OCI-LY7 (cell line): ENCODE measurements at regions not wholly inside any gene's neighbourhood (a gene's known extent, or its start where the extent isn't known, plus 50 kb on each side); places are given as distances from the start of the nearest gene placed in this dataset.

ENCODE experiments used
- BruUV-seq: library from RNA; stranded (reverse); fragments of 400-500 nt; replicated peaks from 2 replicates; lab custom pipeline; 2021; lab: Mats Ljungman, UMichigan
- CTCF ChIA-PET: fragments of 300-600 bp; sonication (Branson Sonifier 250); formaldehyde crosslinking; loops from one replicate; lab custom pipeline; 2022; ENCODE audit warnings: antibody characterized with exemption; ENCODE audit not compliant: unreplicated experiment; lab: Charles Lee
- POLR2A ChIA-PET: fragments of 300-600 bp; sonication (Branson Sonifier 250); formaldehyde crosslinking; loops from one replicate; lab custom pipeline; 2022; ENCODE audit warnings: antibody characterized with exemption; lab: Charles Lee
- DNase-seq: peaks from one replicate; pipeline ENCODE4 v3.0.0-alpha.2; 2015; ENCODE audit warnings: low spot score
- H2AFZ ChIP-seq: fragments of 200-600 bp; sonication (generic), shearing (Covaris generic); 2 replicates; pipeline ENCODE4 v1.6.1; 2014; ENCODE audit warnings: mild to moderate bottlenecking, antibody characterized with exemption, low read length, moderate library complexity
- H3K27ac ChIP-seq: fragments of 200-600 bp; sonication (generic); 2 replicates; pipeline ENCODE4 v1.5.1; 2014; ENCODE audit warnings: mixed run types, low read depth, mild to moderate bottlenecking, moderate library complexity, low read length, inconsistent platforms; ENCODE audit not compliant: poor library complexity, severe bottlenecking
- H3K36me3 ChIP-seq: fragments of 200-600 bp; sonication (generic); 2 replicates; pipeline ENCODE4 v1.6.1; 2014; ENCODE audit warnings: mild to moderate bottlenecking, antibody characterized with exemption, low read length, moderate library complexity, mixed read lengths; ENCODE audit not compliant: insufficient read depth
- H3K4me1 ChIP-seq: fragments of 200-600 bp; sonication (generic); 2 replicates; pipeline ENCODE4 v1.5.1; 2014; ENCODE audit warnings: mild to moderate bottlenecking, low read length; ENCODE audit not compliant: insufficient read depth, poor library complexity, severe bottlenecking
- H3K4me2 ChIP-seq: fragments of 200-600 bp; sonication (generic); 2 replicates; pipeline ENCODE4 v1.6.1; 2014; ENCODE audit warnings: mild to moderate bottlenecking, low read length
- H3K4me3 ChIP-seq: fragments of 200-600 bp; sonication (generic); 2 replicates; pipeline ENCODE4 v1.5.1; 2014; ENCODE audit warnings: mild to moderate bottlenecking, low read depth, low read length; ENCODE audit not compliant: poor library complexity, severe bottlenecking
- H3K79me2 ChIP-seq: fragments of 200-600 bp; sonication (generic); 2 replicates; pipeline ENCODE4 v1.6.1; 2016; ENCODE audit warnings: low read depth, mild to moderate bottlenecking, low read length, moderate library complexity, mixed read lengths; ENCODE audit not compliant: insufficient read depth
- H3K9me2 ChIP-seq: fragments of 200-600 bp; sonication (generic); 2 replicates; pipeline ENCODE4 v1.6.1; 2016; ENCODE audit warnings: mild to moderate bottlenecking, low read length, mixed read lengths; ENCODE audit not compliant: insufficient read depth
- H3K9me3 ChIP-seq: fragments of 200-600 bp; sonication (generic); 2 replicates; pipeline ENCODE4 v1.6.1; 2014; ENCODE audit warnings: mild to moderate bottlenecking, mixed run types, low read length, mixed read lengths
- H4K20me1 ChIP-seq: fragments of 200-600 bp; sonication (generic); 2 replicates; pipeline ENCODE4 v1.6.1; 2014; ENCODE audit warnings: mild to moderate bottlenecking, antibody characterized with exemption, low read length, moderate library complexity, mixed read lengths; ENCODE audit not compliant: insufficient read depth
- CTCF ChIP-seq: fragments of 200-600 bp; sonication (generic); conservative IDR thresholded peaks from 2 replicates; pipeline ENCODE4 v1.5.1; 2014; ENCODE audit warnings: mild to moderate bottlenecking, antibody characterized with exemption, low read length, moderate library complexity, mixed read lengths
- EZH2phosphoT487 ChIP-seq: fragments of 200-600 bp; sonication (generic); IDR thresholded peaks from 2 replicates; pipeline ENCODE4 v1.6.1; 2018; ENCODE audit warnings: low read depth, borderline replicate concordance, mild to moderate bottlenecking, mixed run types, antibody characterized with exemption, low read length, moderate library complexity, mixed read lengths
- intact Hi-C: fragments of 100-400 bp; cut with micrococcal nuclease; formaldehyde crosslinking; loops from one replicate; pipeline ENCODE4 v1.10.0; 2022; ENCODE audit not compliant: unreplicated experiment

GRCh38 chr7:109522585-109522984 lies 952.9 kb downstream of the DNAJB9 start:
- no peak overlapping the region for H2AFZ ChIP-seq
- H3K4me1 ChIP-seq: no peaks in the 10 kb centered on the region
- no peaks in the 10 kb centered on the region for H3K9me3 ChIP-seq
- H3K4me3 ChIP-seq: no peak overlapping the region
- BruUV-seq: no TSS peak
- no peak overlapping the region for H3K4me2 ChIP-seq
- TF ChIP-seq EZH2phosphoT487 (no peak), CTCF (no peak)
- no peaks in the 10 kb centered on the region for H3K9me2 ChIP-seq
- no peak overlapping the region for H3K27ac ChIP-seq
- no peaks in the 10 kb centered on the region for H4K20me1 ChIP-seq
- CTCF ChIA-PET: no interaction called here
- POLR2A ChIA-PET: interaction anchor here (0.6 to 1.3 kb wide), 4 partner anchors 10 to 785 kb away, joined by 3 to 5 read pairs (median 4); no protein-coding TSS in a partner anchor
- no peaks in the 10 kb centered on the region for H3K79me2 ChIP-seq
- no peaks in the 10 kb centered on the region for H3K36me3 ChIP-seq
- DNase-seq: no peak
- intact Hi-C loops: no loop called here

GRCh38 chr7:109527833-109528232 lies 958.2 kb downstream of the DNAJB9 start:
- CTCF ChIA-PET: no interaction called here
- TF ChIP-seq CTCF (no peak), EZH2phosphoT487 (no peak)

GRCh38 chr7:109529712-109530111 lies 960.0 kb downstream of the DNAJB9 start:
- BruUV-seq: no TSS peak

More at GRCh38 chr7:109527833-109528232, 958.2 kb downstream of the DNAJB9 start:
- H3K27ac ChIP-seq: no peak overlapping the region
- H4K20me1 ChIP-seq: no peaks in the 10 kb centered on the region
- H2AFZ ChIP-seq: no peak overlapping the region
- intact Hi-C loops: no loop called here
- no peak overlapping the region for H3K4me2 ChIP-seq
- DNase-seq: no peak
- H3K4me3 ChIP-seq: no peak overlapping the region
- POLR2A ChIA-PET: interaction anchor here (0.6 to 1.0 kb wide), 3 partner anchors 9 to 474 kb away, joined by 3 to 4 read pairs (median 3); no protein-coding TSS in a partner anchor
- H3K9me2 ChIP-seq: no peaks in the 10 kb centered on the region
- no peaks in the 10 kb centered on the region for H3K36me3 ChIP-seq
- BruUV-seq: no TSS peak
- H3K4me1 ChIP-seq: no peaks in the 10 kb centered on the region
- H3K79me2 ChIP-seq: no peaks in the 10 kb centered on the region
- H3K9me3 ChIP-seq: no peaks in the 10 kb centered on the region

More at GRCh38 chr7:109529712-109530111, 960.0 kb downstream of the DNAJB9 start:
- no peaks in the 10 kb centered on the region for H3K79me2 ChIP-seq
- H3K9me2 ChIP-seq: no peaks in the 10 kb centered on the region
- no peak overlapping the region for H3K4me3 ChIP-seq
- H3K4me2 ChIP-seq: no peak overlapping the region
- H3K36me3 ChIP-seq: no peaks in the 10 kb centered on the region
- H3K9me3 ChIP-seq: no peaks in the 10 kb centered on the region
- no peak for DNase-seq
- ChIA-PET POLR2A (no interaction called here), CTCF (no interaction called here)
- H2AFZ ChIP-seq: no peak overlapping the region
- H3K4me1 ChIP-seq: no peaks in the 10 kb centered on the region
- intact Hi-C loops: no loop called here
- no peak overlapping the region for H3K27ac ChIP-seq
- H4K20me1 ChIP-seq: no peaks in the 10 kb centered on the region
- TF ChIP-seq EZH2phosphoT487 (no peak), CTCF (no peak)
